Trophoblast cell (in vitro differentiated cells and primary cell): ENCODE measurements at regions not wholly inside any gene's neighbourhood (a gene's known extent, or its start where the extent isn't known, plus 50 kb on each side); places are given as distances from the start of the nearest gene placed in this dataset.
A peak's percentile ranks its signal among the peaks of the same experiment; 100 is the strongest.

Source experiments
- DNase-seq, 2 donors: peaks; one replicate each; pipeline ENCODE4 v3.0.0-alpha.2; 2016
- H2AFZ ChIP-seq: 2 replicates; pipeline ENCODE4 v1.6.1; 2013; ENCODE audit warnings: low read length, moderate library complexity, mild to moderate bottlenecking; ENCODE audit not compliant: insufficient read depth, poor library complexity
- H2AK5ac ChIP-seq: 2 replicates; pipeline ENCODE4 v1.6.1; 2013; ENCODE audit warnings: mild to moderate bottlenecking, low read length
- H2BK120ac ChIP-seq: 2 replicates; pipeline ENCODE4 v1.6.1; 2013; ENCODE audit warnings: low read length, mild to moderate bottlenecking, moderate library complexity; ENCODE audit not compliant: insufficient read depth, poor library complexity
- H2BK12ac ChIP-seq: 2 replicates; pipeline ENCODE4 v1.6.1; 2013; ENCODE audit warnings: mild to moderate bottlenecking, low read length, moderate library complexity
- H2BK5ac ChIP-seq: 2 replicates; pipeline ENCODE4 v1.6.1; 2013; ENCODE audit warnings: low read length, low read depth, moderate library complexity, mild to moderate bottlenecking; ENCODE audit not compliant: poor library complexity
- H3K14ac ChIP-seq: 2 replicates; pipeline ENCODE4 v1.6.1; 2013; ENCODE audit warnings: mild to moderate bottlenecking, low read length
- H3K18ac ChIP-seq: 2 replicates; pipeline ENCODE4 v1.6.1; 2013; ENCODE audit warnings: mild to moderate bottlenecking, low read length
- H3K23ac ChIP-seq: 2 replicates; pipeline ENCODE4 v1.6.1; 2013; ENCODE audit warnings: low read length
- H3K27ac ChIP-seq: 2 replicates; pipeline ENCODE4 v1.5.1; 2013; ENCODE audit warnings: low read depth, mild to moderate bottlenecking, inconsistent platforms, low read length, moderate library complexity
- H3K27me3 ChIP-seq: 2 replicates; pipeline ENCODE4 v1.6.1; 2013; ENCODE audit warnings: inconsistent platforms, mild to moderate bottlenecking, low read length, moderate library complexity; ENCODE audit not compliant: insufficient read depth
- H3K36me3 ChIP-seq, 2 experiments: 1 replicate in 1 of 2; 2 replicates in 1 of 2; pipeline ENCODE4 v1.6.1; 2013; ENCODE audit warnings: low read length in 2 of 2, mild to moderate bottlenecking in 2 of 2, moderate library complexity in 1 of 2; ENCODE audit not compliant: insufficient read depth in 2 of 2, control insufficient read depth in 1 of 2
- H3K4ac ChIP-seq: 2 replicates; pipeline ENCODE4 v1.6.1; 2013; ENCODE audit warnings: low read depth, mild to moderate bottlenecking, low read length, moderate library complexity
- H3K4me1 ChIP-seq, 2 experiments: 1 replicate in 1 of 2; 2 replicates in 1 of 2; pipeline ENCODE4 v1.6.1; 2013; ENCODE audit warnings: low read length in 2 of 2, mild to moderate bottlenecking in 2 of 2, moderate library complexity in 1 of 2; ENCODE audit not compliant: insufficient read depth in 2 of 2, control insufficient read depth in 1 of 2
- H3K4me2 ChIP-seq: 2 replicates; pipeline ENCODE4 v1.6.1; 2013; ENCODE audit warnings: inconsistent platforms, mild to moderate bottlenecking, low read length, moderate library complexity
- H3K4me3 ChIP-seq: 2 replicates; pipeline ENCODE4 v1.5.1; 2013; ENCODE audit warnings: mild to moderate bottlenecking, low read depth, low read length, inconsistent platforms
- H3K79me1 ChIP-seq: one replicate; pipeline ENCODE4 v1.6.1; 2013; ENCODE audit warnings: low read length
- H3K79me2 ChIP-seq: 2 replicates; pipeline ENCODE4 v1.6.1; 2013; ENCODE audit warnings: low read length, mild to moderate bottlenecking; ENCODE audit not compliant: control insufficient read depth, insufficient read depth, poor library complexity
- H3K9ac ChIP-seq: 2 replicates; pipeline ENCODE4 v1.6.1; 2013; ENCODE audit warnings: mild to moderate bottlenecking, low read length
- H3K9me3 ChIP-seq: 2 replicates; pipeline ENCODE4 v1.6.1; 2013; ENCODE audit warnings: low read depth, mild to moderate bottlenecking, control low read depth, inconsistent platforms, low read length; ENCODE audit not compliant: insufficient read depth
- H4K12ac ChIP-seq: 2 replicates; pipeline ENCODE4 v1.6.1; 2013; ENCODE audit warnings: low read depth, mild to moderate bottlenecking, low read length, moderate library complexity
- H4K8ac ChIP-seq: 2 replicates; pipeline ENCODE4 v1.6.1; 2013; ENCODE audit warnings: low read depth, mild to moderate bottlenecking, low read length, moderate library complexity
- H4K91ac ChIP-seq: one replicate; pipeline ENCODE4 v1.6.1; 2013; ENCODE audit warnings: low read depth, mild to moderate bottlenecking, low read length, moderate library complexity
- WGBS: extraction: QIAGEN DNeasy Blood & Tissue Kit; methylation state at CpG from one replicate; pipeline ENCODE4 v1.1.7; 2013; ENCODE audit warnings: missing lambda C conversion rate; ENCODE audit not compliant: insufficient read length, insufficient coverage; ENCODE audit errors: extremely low coverage; 5-methylcytosine and 5-hydroxymethylcytosine counted together

- H3K14ac ChIP-seq, result no peak overlapping the region
- H4K91ac ChIP-seq, result no peak overlapping the region
- H3K27me3 ChIP-seq, result no peaks in the 10 kb centered on the region
- no peak for DNase-seq
- no peak overlapping the region for H3K4me2 ChIP-seq
- peaks cover 2% of the 10 kb centered on the region for H3K9me3 ChIP-seq
- H3K4me1 ChIP-seq, result no peaks in the 10 kb centered on the region
- H3K79me2 ChIP-seq, result no peaks in the 10 kb centered on the region
- H3K79me1 ChIP-seq, result no peaks in the 10 kb centered on the region
- no peak overlapping the region for H2BK5ac ChIP-seq
- no peaks in the 10 kb centered on the region for H3K36me3 ChIP-seq
- no peak overlapping the region for H2AK5ac ChIP-seq
- H4K8ac ChIP-seq, result no peak overlapping the region
- no peak overlapping the region for H3K9ac ChIP-seq
- H2AFZ ChIP-seq, result no peak overlapping the region
- H3K18ac ChIP-seq, result no peak overlapping the region
- H2BK120ac ChIP-seq, result no peak overlapping the region
- no peak overlapping the region for H3K27ac ChIP-seq
- H3K4me3 ChIP-seq, result no peak overlapping the region
- WGBS, result no CpG with 5 or more reads among the region's 6 CpGs
- no peak overlapping the region for H4K12ac ChIP-seq
- no peak overlapping the region for H3K4ac ChIP-seq
- H3K23ac ChIP-seq, result no peak overlapping the region
- no peak overlapping the region for H2BK12ac ChIP-seq
Measured at GRCh38 chr7:35533902-35534301, 161.0 kb downstream of the HERPUD2 start.

- peaks cover under 1% of the 10 kb centered on the region for H3K9me3 ChIP-seq
- no peak overlapping the region for H4K8ac ChIP-seq
- H2BK12ac ChIP-seq, result no peak overlapping the region
- H3K79me2 ChIP-seq, result no peaks in the 10 kb centered on the region
- no CpG with 5 or more reads among the region's 16 CpGs for WGBS
- no peak overlapping the region for H2AFZ ChIP-seq
- H3K9ac ChIP-seq, result no peak overlapping the region
- H4K91ac ChIP-seq, result no peak overlapping the region
- H3K4me2 ChIP-seq, result no peak overlapping the region
- H3K79me1 ChIP-seq, result no peaks in the 10 kb centered on the region
- H3K14ac ChIP-seq, result no peak overlapping the region
- no peak overlapping the region for H3K4ac ChIP-seq
- no peak overlapping the region for H2BK5ac ChIP-seq
- H3K27ac ChIP-seq, result no peak overlapping the region
- no peaks in the 10 kb centered on the region for H3K36me3 ChIP-seq
- DNase-seq, result no peak
- H3K4me1 ChIP-seq, result no peaks in the 10 kb centered on the region
- H4K12ac ChIP-seq, result no peak overlapping the region
- no peak overlapping the region for H3K4me3 ChIP-seq
- no peaks in the 10 kb centered on the region for H3K27me3 ChIP-seq
- H2BK120ac ChIP-seq, result no peak overlapping the region
- H2AK5ac ChIP-seq, result no peak overlapping the region
- H3K18ac ChIP-seq, result no peak overlapping the region
- H3K23ac ChIP-seq, result no peak overlapping the region
Measured at GRCh38 chr7:35530124-35531109, 164.5 kb downstream of the HERPUD2 start.

GRCh38 chr7:35529713-35530112 is 165.2 kb downstream of the HERPUD2 start:
- Histone ChIP-seq H3K23ac (no peak overlapping the region), H2AFZ (no peak overlapping the region), H3K9me3 (no peaks in the 10 kb centered on the region), H2BK12ac (no peak overlapping the region), H3K4me3 (no peak overlapping the region), H3K27ac (no peak overlapping the region), H2BK5ac (no peak overlapping the region), H3K79me1 (no peaks in the 10 kb centered on the region), H3K18ac (no peak overlapping the region), H3K79me2 (no peaks in the 10 kb centered on the region), H3K4me1 (no peaks in the 10 kb centered on the region), H4K8ac (no peak overlapping the region), H4K91ac (no peak overlapping the region), H3K14ac (no peak overlapping the region), H3K4ac (no peak overlapping the region), H3K27me3 (no peaks in the 10 kb centered on the region), H3K36me3 (no peaks in the 10 kb centered on the region), H3K4me2 (no peak overlapping the region), H2BK120ac (no peak overlapping the region), H3K9ac (no peak overlapping the region), H2AK5ac (no peak overlapping the region), H4K12ac (no peak overlapping the region)
- no peak for DNase-seq
- WGBS, result no CpG with 5 or more reads among the region's 6 CpGs

- Histone ChIP-seq H3K27ac (no peak overlapping the region), H3K27me3 (no peaks in the 10 kb centered on the region), H4K8ac (no peak overlapping the region), H3K18ac (no peak overlapping the region), H3K14ac (no peak overlapping the region), H3K23ac (no peak overlapping the region), H2BK12ac (no peak overlapping the region), H3K4me2 (no peak overlapping the region), H2BK120ac (no peak overlapping the region), H3K79me1 (no peaks in the 10 kb centered on the region), H3K9ac (no peak overlapping the region), H2AFZ (no peak overlapping the region), H2BK5ac (no peak overlapping the region), H3K4me3 (peak overlapping the region; percentile 23), H3K36me3 (no peaks in the 10 kb centered on the region), H3K4ac (no peak overlapping the region), H4K12ac (no peak overlapping the region), H3K4me1 (no peaks in the 10 kb centered on the region), H3K79me2 (no peaks in the 10 kb centered on the region), H2AK5ac (no peak overlapping the region), H4K91ac (no peak overlapping the region), H3K9me3 (no peaks in the 10 kb centered on the region)
- no CpG with 5 or more reads among the region's 8 CpGs for WGBS
- DNase-seq, result no peak
Measured at GRCh38 chr7:35528381-35528977, 166.5 kb downstream of the HERPUD2 start.
